Astrocyte (in vitro differentiated cells and primary cell): ENCODE measurements at regions not wholly inside any gene's neighbourhood (a gene's known extent, or its start where the extent isn't known, plus 50 kb on each side); places are given as distances from the start of the nearest gene placed in this dataset.

ENCODE experiments used
- CTCF ChIP-seq: IDR thresholded peaks from 2 replicates; pipeline ENCODE4 v1.5.1; 2011; ENCODE audit warnings: low read depth, mild to moderate bottlenecking, inconsistent platforms, low read length, moderate library complexity; ENCODE audit not compliant: insufficient read depth
- EZH2 ChIP-seq: IDR thresholded peaks from 2 replicates; pipeline ENCODE4 v1.6.1; 2012; ENCODE audit warnings: mild to moderate bottlenecking, low read length, inconsistent platforms; ENCODE audit not compliant: insufficient read depth

GRCh38 chr6:133136177-133136880 is 104.8 kb upstream of the EYA4 start:
- TF ChIP-seq EZH2 (no peak), CTCF (no peak)
